Gastrocnemius medialis (tissue), 4 donors: ENCODE measurements at regions not wholly inside any gene's neighbourhood (a gene's known extent, or its start where the extent isn't known, plus 50 kb on each side); places are given as distances from the start of the nearest gene placed in this dataset.

Experiments used
- POLR2A ChIP-seq, 2 donors: fragments of 450-650 bp; IDR thresholded peaks; one replicate each; pipeline ENCODE4 v1.6.1; 2017; ENCODE audit warnings: antibody characterized with exemption in 2 of 2, mild to moderate bottlenecking in 2 of 2, moderate library complexity in 2 of 2
- TF ChIP-seq, protein P1 (sequence below), 5 experiments: fragments of 450-650 bp in 3 of 5; fragments of 200-600 bp in 2 of 5; sonication (generic) in 2 of 5; IDR thresholded peaks in 4 of 5; conservative IDR thresholded peaks in 1 of 5; 1 replicate in 4 of 5; 2 replicates in 1 of 5; pipeline ENCODE4 v1.5.1; 2016 to 2019; ENCODE audit warnings: antibody characterized with exemption in 5 of 5, mild to moderate bottlenecking in 3 of 5, moderate library complexity in 3 of 5

DNA sequence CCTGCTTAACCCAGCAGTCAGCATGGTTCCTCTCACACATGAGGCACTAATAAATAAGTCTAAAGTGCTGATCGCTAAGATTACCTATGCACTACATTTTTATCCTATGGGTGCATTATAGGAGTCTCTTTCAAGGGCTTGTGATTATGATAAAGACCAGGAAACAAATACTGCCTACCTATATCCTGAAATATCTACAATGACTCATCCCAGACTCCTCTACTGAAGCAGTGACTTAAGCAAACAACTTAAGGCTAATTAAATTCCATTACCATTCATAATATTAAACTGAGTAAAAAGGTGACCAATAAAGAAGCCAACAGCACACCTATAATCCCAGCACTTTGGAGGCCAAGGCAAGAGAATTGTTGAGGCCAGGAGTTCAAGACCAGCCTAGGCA is 338.4 kb downstream of the DNAH5 start:
- TF ChIP-seq, protein P1, sequence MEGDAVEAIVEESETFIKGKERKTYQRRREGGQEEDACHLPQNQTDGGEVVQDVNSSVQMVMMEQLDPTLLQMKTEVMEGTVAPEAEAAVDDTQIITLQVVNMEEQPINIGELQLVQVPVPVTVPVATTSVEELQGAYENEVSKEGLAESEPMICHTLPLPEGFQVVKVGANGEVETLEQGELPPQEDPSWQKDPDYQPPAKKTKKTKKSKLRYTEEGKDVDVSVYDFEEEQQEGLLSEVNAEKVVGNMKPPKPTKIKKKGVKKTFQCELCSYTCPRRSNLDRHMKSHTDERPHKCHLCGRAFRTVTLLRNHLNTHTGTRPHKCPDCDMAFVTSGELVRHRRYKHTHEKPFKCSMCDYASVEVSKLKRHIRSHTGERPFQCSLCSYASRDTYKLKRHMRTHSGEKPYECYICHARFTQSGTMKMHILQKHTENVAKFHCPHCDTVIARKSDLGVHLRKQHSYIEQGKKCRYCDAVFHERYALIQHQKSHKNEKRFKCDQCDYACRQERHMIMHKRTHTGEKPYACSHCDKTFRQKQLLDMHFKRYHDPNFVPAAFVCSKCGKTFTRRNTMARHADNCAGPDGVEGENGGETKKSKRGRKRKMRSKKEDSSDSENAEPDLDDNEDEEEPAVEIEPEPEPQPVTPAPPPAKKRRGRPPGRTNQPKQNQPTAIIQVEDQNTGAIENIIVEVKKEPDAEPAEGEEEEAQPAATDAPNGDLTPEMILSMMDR (IDR thresholded peaks at IDR 0.05 in 4 of 5, conservative IDR thresholded peaks at IDR 0.05 in 1 of 5): no peak
- TF ChIP-seq POLR2A (IDR thresholded peaks at IDR 0.05): no peak
